PC-9 (cell line): ENCODE measurements at regions not wholly inside any gene's neighbourhood (a gene's known extent, or its start where the extent isn't known, plus 50 kb on each side); places are given as distances from the start of the nearest gene placed in this dataset.

ENCODE experiments used
- EZH2 ChIP-seq: fragments of 200-600 bp; sonication (generic); IDR thresholded peaks from 2 replicates; pipeline ENCODE4 v1.8.0; 2017; ENCODE audit warnings: antibody characterized with exemption, low read depth
- TF ChIP-seq, protein P1 (sequence below): fragments of 200-600 bp; sonication (generic); conservative IDR thresholded peaks from 2 replicates; pipeline ENCODE4 v1.6.1; 2017; ENCODE audit warnings: mixed run types, antibody characterized with exemption, mild to moderate bottlenecking, moderate library complexity

DNA sequence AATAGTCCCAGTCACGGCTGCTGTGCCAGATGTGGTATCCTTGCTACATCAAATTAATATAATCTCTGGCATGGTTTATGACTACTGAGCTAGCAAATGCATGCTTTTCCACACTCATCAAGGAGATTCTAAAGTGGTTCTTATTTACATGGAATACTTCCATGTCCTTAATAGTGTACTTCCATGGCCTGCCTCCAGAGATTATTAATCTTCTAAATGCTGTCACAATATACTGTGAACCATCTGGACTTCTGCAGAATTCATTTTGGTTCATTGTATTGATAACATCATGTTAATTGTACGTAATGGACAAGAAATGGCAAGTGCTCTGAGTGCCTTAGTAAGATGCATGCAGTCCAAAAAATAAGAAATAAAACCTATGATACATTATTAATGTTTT, 230.8 kb downstream of the NUAK1 start:
- TF ChIP-seq, protein P1, sequence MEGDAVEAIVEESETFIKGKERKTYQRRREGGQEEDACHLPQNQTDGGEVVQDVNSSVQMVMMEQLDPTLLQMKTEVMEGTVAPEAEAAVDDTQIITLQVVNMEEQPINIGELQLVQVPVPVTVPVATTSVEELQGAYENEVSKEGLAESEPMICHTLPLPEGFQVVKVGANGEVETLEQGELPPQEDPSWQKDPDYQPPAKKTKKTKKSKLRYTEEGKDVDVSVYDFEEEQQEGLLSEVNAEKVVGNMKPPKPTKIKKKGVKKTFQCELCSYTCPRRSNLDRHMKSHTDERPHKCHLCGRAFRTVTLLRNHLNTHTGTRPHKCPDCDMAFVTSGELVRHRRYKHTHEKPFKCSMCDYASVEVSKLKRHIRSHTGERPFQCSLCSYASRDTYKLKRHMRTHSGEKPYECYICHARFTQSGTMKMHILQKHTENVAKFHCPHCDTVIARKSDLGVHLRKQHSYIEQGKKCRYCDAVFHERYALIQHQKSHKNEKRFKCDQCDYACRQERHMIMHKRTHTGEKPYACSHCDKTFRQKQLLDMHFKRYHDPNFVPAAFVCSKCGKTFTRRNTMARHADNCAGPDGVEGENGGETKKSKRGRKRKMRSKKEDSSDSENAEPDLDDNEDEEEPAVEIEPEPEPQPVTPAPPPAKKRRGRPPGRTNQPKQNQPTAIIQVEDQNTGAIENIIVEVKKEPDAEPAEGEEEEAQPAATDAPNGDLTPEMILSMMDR = no peak
- no peak for TF ChIP-seq EZH2
